HCT116 (cell line): ENCODE measurements at regions not wholly inside any gene's neighbourhood (a gene's known extent, or its start where the extent isn't known, plus 50 kb on each side); places are given as distances from the start of the nearest gene placed in this dataset.

ENCODE experiments used
- ATAC-seq: fragments of 200-7000 bp; cut with Tn5 transposase; 2 replicates; pipeline ENCODE4 v1.9.1; 2020; ENCODE audit warnings: mild to moderate bottlenecking, moderate library complexity
- BruUV-seq: library from RNA; stranded (reverse); fragments of 400-500 nt; replicated peaks from 2 replicates; lab custom pipeline; 2021; lab: Mats Ljungman, UMichigan
- CTCF ChIA-PET: fragments of 300-600 bp; sonication (Branson Sonifier 250); formaldehyde crosslinking; loops from one replicate; lab custom pipeline; 2021; ENCODE audit warnings: antibody characterized with exemption; lab: Charles Lee
- POLR2A ChIA-PET: fragments of 300-600, 350-600 bp; sonication (Branson Sonifier 250); formaldehyde crosslinking; loops from one replicate; lab custom pipeline; 2021; ENCODE audit warnings: antibody characterized with exemption; lab: Charles Lee
- RAD21 ChIA-PET, 2 experiments: fragments of 300-600 bp; sonication (Branson Sonifier 250); formaldehyde crosslinking; loops; one replicate each; lab custom pipeline; 2023; ENCODE audit warnings: low total read pairs in 2 of 2; ENCODE audit not compliant: uncharacterized antibody in 2 of 2, unreplicated experiment in 2 of 2, low non-redundant PET in 1 of 2; lab: Charles Lee
- DNase-seq: peaks from one replicate; pipeline ENCODE4 v3.0.0-alpha.2; 2010; ENCODE audit warnings: low read depth, low spot score
- H2AFZ ChIP-seq: fragments of 200-600 bp; shearing (Covaris generic), sonication (generic); 2 replicates; pipeline ENCODE4 v1.6.1; 2017; ENCODE audit warnings: low read depth, mixed run types, mixed read lengths, antibody characterized with exemption, low read length; ENCODE audit not compliant: poor library complexity, severe bottlenecking
- H3K27ac ChIP-seq: 2 replicates; pipeline ENCODE4 v1.5.1; 2012; ENCODE audit warnings: low read depth, low read length
- H3K27me3 ChIP-seq: fragments of 200-600 bp; sonication (generic); 2 replicates; pipeline ENCODE4 v1.6.1; 2016; ENCODE audit warnings: mixed run types, low read length, mixed read lengths; ENCODE audit not compliant: insufficient read depth
- H3K36me3 ChIP-seq, 2 experiments: fragments of 200-500 bp in 1 of 2; fragments of 200-600 bp in 1 of 2; sonication (Bioruptor generic) in 1 of 2; sonication (generic) in 1 of 2; 2 replicates each; pipeline versions ENCODE4 v1.5.1 to v1.6.1; 2014 to 2016; ENCODE audit warnings: low read length in 2 of 2, inconsistent platforms in 1 of 2, mixed read lengths in 1 of 2, mixed run types in 1 of 2; ENCODE audit not compliant: insufficient read depth in 2 of 2, control insufficient read depth in 1 of 2
- H3K4me1 ChIP-seq, 2 experiments: fragments of 200-600 bp in 1 of 2; sonication (generic) in 1 of 2; 2 replicates each; pipeline versions ENCODE4 v1.5.1 to v1.6.1; 2012 to 2017; ENCODE audit warnings: low read length in 2 of 2, inconsistent platforms in 1 of 2, mild to moderate bottlenecking in 1 of 2, mixed read lengths in 1 of 2, mixed run types in 1 of 2, moderate library complexity in 1 of 2; ENCODE audit not compliant: insufficient read depth in 2 of 2, control insufficient read depth in 1 of 2
- H3K4me2 ChIP-seq: fragments of 200-600 bp; sonication (generic); 2 replicates; pipeline ENCODE4 v1.6.1; 2017; ENCODE audit warnings: mixed run types, low read length, mixed read lengths
- H3K4me3 ChIP-seq, 2 experiments: fragments of 200-600 bp in 1 of 2; sonication (generic) in 1 of 2; replicated peaks in 1 of 2; 2 replicates each; pipeline ENCODE4 v1.5.1; 2011 to 2016; ENCODE audit warnings: low read length in 2 of 2, control low read depth in 1 of 2, low read depth in 1 of 2, mild to moderate bottlenecking in 1 of 2, mixed read lengths in 1 of 2, mixed run types in 1 of 2
- H3K79me2 ChIP-seq: fragments of 200-600 bp; sonication (generic); 2 replicates; pipeline ENCODE4 v1.6.1; 2017; ENCODE audit warnings: mild to moderate bottlenecking, mixed run types, low read length, moderate library complexity, mixed read lengths; ENCODE audit not compliant: insufficient read depth
- H3K9ac ChIP-seq: fragments of 200-600 bp; sonication (generic); 2 replicates; pipeline ENCODE4 v1.6.1; 2016; ENCODE audit warnings: low read length, mixed read lengths
- H3K9me2 ChIP-seq: fragments of 200-600 bp; sonication (generic), shearing (Covaris generic); 2 replicates; pipeline ENCODE4 v1.6.1; 2017; ENCODE audit warnings: mixed run types, mild to moderate bottlenecking, moderate library complexity; ENCODE audit not compliant: insufficient read depth
- H3K9me3 ChIP-seq, 2 experiments: fragments of 200-500 bp in 1 of 2; fragments of 200-600 bp in 1 of 2; sonication (Bioruptor generic) in 1 of 2; sonication (generic) in 1 of 2; 2 replicates each; pipeline ENCODE4 v1.6.1; 2014 to 2017; ENCODE audit warnings: low read length in 2 of 2, mixed read lengths in 2 of 2, inconsistent platforms in 1 of 2, low read depth in 1 of 2, mild to moderate bottlenecking in 1 of 2, mixed run types in 1 of 2, moderate library complexity in 1 of 2; ENCODE audit not compliant: control insufficient read depth in 1 of 2, insufficient read depth in 1 of 2
- H4K20me1 ChIP-seq: fragments of 200-600 bp; sonication (generic), shearing (Covaris generic); 2 replicates; pipeline ENCODE4 v1.6.1; 2017; ENCODE audit warnings: mixed run types, mild to moderate bottlenecking, moderate library complexity; ENCODE audit not compliant: insufficient read depth
- CBX3 ChIP-seq: IDR thresholded peaks from 2 replicates; pipeline ENCODE4 v1.6.1; 2012; ENCODE audit warnings: low read depth
- CTCF ChIP-seq, 3 experiments: fragments of 200-600 bp in 1 of 3; sonication (generic) in 1 of 3; IDR thresholded peaks in 2 of 3; conservative IDR thresholded peaks in 1 of 3; 2 replicates each; pipeline ENCODE4 v1.5.1; 2012 to 2017; ENCODE audit warnings: low read depth in 2 of 3, low read length in 2 of 3, antibody characterized with exemption in 1 of 3, borderline replicate concordance in 1 of 3, control low read depth in 1 of 3, mild to moderate bottlenecking in 1 of 3, mixed read lengths in 1 of 3, mixed run types in 1 of 3, moderate library complexity in 1 of 3; ENCODE audit not compliant: insufficient read depth in 1 of 3
- EGR1 ChIP-seq: IDR thresholded peaks from 2 replicates; pipeline ENCODE4 v1.6.1; 2012; ENCODE audit warnings: low read depth
- EZH2phosphoT487 ChIP-seq: fragments of 200-600 bp; IDR thresholded peaks from 2 replicates; pipeline ENCODE4 v1.6.1; 2018; ENCODE audit warnings: antibody characterized with exemption, borderline replicate concordance
- JUND ChIP-seq: IDR thresholded peaks from 2 replicates; pipeline ENCODE4 v1.6.1; 2012
- POLR2A ChIP-seq: IDR thresholded peaks from 2 replicates; pipeline ENCODE4 v1.7.0; 2011; ENCODE audit warnings: borderline replicate concordance; ENCODE audit not compliant: insufficient read depth, insufficient read length; ENCODE audit errors: extremely low read depth
- REST ChIP-seq: IDR thresholded peaks from 2 replicates; pipeline ENCODE4 v1.6.1; 2012; ENCODE audit warnings: low read depth
- SIN3A ChIP-seq: IDR thresholded peaks from 2 replicates; pipeline ENCODE4 v1.6.1; 2012; ENCODE audit warnings: low read depth
- SP1 ChIP-seq: IDR thresholded peaks from 2 replicates; pipeline ENCODE4 v1.6.1; 2012; ENCODE audit warnings: low read depth
- SRF ChIP-seq: IDR thresholded peaks from 2 replicates; pipeline ENCODE4 v1.6.1; 2012; ENCODE audit warnings: low read depth
- TCF7L2 ChIP-seq: IDR thresholded peaks from 2 replicates; pipeline ENCODE4 v1.7.0; 2011; ENCODE audit warnings: borderline replicate concordance, inconsistent platforms; ENCODE audit not compliant: insufficient read depth, insufficient read length; ENCODE audit errors: extremely low read depth
- YY1 ChIP-seq: IDR thresholded peaks from 2 replicates; pipeline ENCODE4 v1.6.1; 2011; ENCODE audit warnings: low read length, low read depth, moderate library complexity, mild to moderate bottlenecking; ENCODE audit not compliant: insufficient replicate concordance; ENCODE audit errors: extremely low read depth
- ZBTB33 ChIP-seq: IDR thresholded peaks from 2 replicates; pipeline ENCODE4 v1.6.1; 2011; ENCODE audit warnings: mild to moderate bottlenecking, low read length, moderate library complexity; ENCODE audit not compliant: insufficient replicate concordance; ENCODE audit errors: extremely low read depth
- ZNF274 ChIP-seq: fragments of 200-500 bp; sonication (Bioruptor generic); IDR thresholded peaks from 2 replicates; pipeline ENCODE4 v1.6.1; 2014; ENCODE audit warnings: mild to moderate bottlenecking, low read depth, low read length, inconsistent platforms
- intact Hi-C: fragments of 100-400 bp; cut with micrococcal nuclease; formaldehyde crosslinking; loops from 2 replicates; pipeline ENCODE4 v1.10.0; 2022

- no peak for TF ChIP-seq CTCF (IDR thresholded peaks at IDR 0.05 in 2 of 3, conservative IDR thresholded peaks at IDR 0.05 in 1 of 3; ENCODE audit: borderline replicate concordance in 1 of 3, insufficient read depth in 1 of 3, low read depth in 2 of 3, low read length in 2 of 3)
- peak; percentile 85 for TF ChIP-seq JUND
- no peak for TF ChIP-seq SRF
- no peak for TF ChIP-seq ZBTB33
- no peak for TF ChIP-seq POLR2A
- no peak for TF ChIP-seq SIN3A
- no peak for TF ChIP-seq CBX3
- TF ChIP-seq ZNF274: no peak
Measured at GRCh38 chr3:13217736-13218540, 144.7 kb upstream of the IQSEC1 start (continued).

- CTCF ChIA-PET: no interaction called here
- Histone ChIP-seq H3K4me1 (peaks cover 14 to 37% of the 10 kb centered on the region in 2 experiments), H3K79me2 (no peaks in the 10 kb centered on the region), H3K4me3 (no peak overlapping the region), H3K9me2 (no peaks in the 10 kb centered on the region), H3K4me2 (no peak overlapping the region), H3K27me3 (no peaks in the 10 kb centered on the region), H3K27ac (no peak overlapping the region), H4K20me1 (no peaks in the 10 kb centered on the region), H3K9ac (no peak overlapping the region), H2AFZ (no peak overlapping the region), H3K36me3 (no peaks in the 10 kb centered on the region), H3K9me3 (no peaks in the 10 kb centered on the region)
- DNase-seq: no peak
- RAD21 ChIA-PET: no interaction called here
- POLR2A ChIA-PET: no interaction called here
- intact Hi-C loops: no loop called here
- no TSS peak for BruUV-seq
- ATAC-seq: no peak
- TF ChIP-seq TCF7L2 (no peak), SP1 (no peak), EZH2phosphoT487 (no peak), REST (no peak), YY1 (no peak), CTCF (IDR thresholded peaks at IDR 0.05 in 2 of 3, conservative IDR thresholded peaks at IDR 0.05 in 1 of 3; ENCODE audit: borderline replicate concordance in 1 of 3, insufficient read depth in 1 of 3, low read depth in 2 of 3, low read length in 2 of 3) (no peak), SRF (no peak), ZNF274 (no peak), EGR1 (no peak)
Measured at GRCh38 chr3:13217253-13217652, 144.0 kb upstream of the IQSEC1 start.
